Breast epithelium (tissue), 3 donors: ENCODE measurements at regions not wholly inside any gene's neighbourhood (a gene's known extent, or its start where the extent isn't known, plus 50 kb on each side); places are given as distances from the start of the nearest gene placed in this dataset.

Source experiments
- CTCF ChIP-seq, 3 donors: fragments of 450-650 bp; IDR thresholded peaks; one replicate each; pipeline ENCODE4 v1.5.1; 2016 to 2017; ENCODE audit warnings: antibody characterized with exemption in 3 of 3, mild to moderate bottlenecking in 3 of 3, moderate library complexity in 3 of 3
- POLR2A ChIP-seq: fragments of 450-650 bp; IDR thresholded peaks from one replicate; pipeline ENCODE4 v1.6.1; 2016; ENCODE audit warnings: antibody characterized with exemption, mild to moderate bottlenecking, moderate library complexity

GRCh38 chr21:28779914-28780313, 212.8 kb downstream of the LTN1 start:
- TF ChIP-seq POLR2A: no peak
- TF ChIP-seq CTCF (IDR thresholded peaks at IDR 0.05): no peak
